Skeletal muscle tissue (tissue), 3 donors: ENCODE measurements at regions not wholly inside any gene's neighbourhood (a gene's known extent, or its start where the extent isn't known, plus 50 kb on each side); places are given as distances from the start of the nearest gene placed in this dataset.

Experiments
- H3K27ac ChIP-seq: one replicate; pipeline ENCODE4 v1.7.0; 2013; ENCODE audit warnings: mild to moderate bottlenecking, low read depth, low read length, inconsistent platforms
- H3K27me3 ChIP-seq, 3 donors: one replicate each; pipeline ENCODE4 v1.7.0; 2013; ENCODE audit warnings: low read length in 3 of 3; ENCODE audit not compliant: control insufficient read depth in 3 of 3, insufficient read depth in 3 of 3
- H3K36me3 ChIP-seq, 3 donors: one replicate each; pipeline ENCODE4 v1.7.0; 2013; ENCODE audit warnings: low read length in 3 of 3; ENCODE audit not compliant: control insufficient read depth in 3 of 3, insufficient read depth in 3 of 3
- H3K4me1 ChIP-seq, 3 donors: one replicate each; pipeline ENCODE4 v1.7.0; 2013; ENCODE audit warnings: low read length in 3 of 3, mild to moderate bottlenecking in 3 of 3; ENCODE audit not compliant: control insufficient read depth in 3 of 3, insufficient read depth in 3 of 3
- H3K4me3 ChIP-seq, 3 donors: one replicate each; pipeline ENCODE4 v1.7.0; 2013; ENCODE audit warnings: low read length in 3 of 3
- H3K9ac ChIP-seq, 3 donors: one replicate each; pipeline ENCODE4 v1.7.0; 2013; ENCODE audit warnings: low read length in 3 of 3, mild to moderate bottlenecking in 3 of 3, moderate library complexity in 2 of 3, low read depth in 1 of 3
- H3K9me3 ChIP-seq, 3 donors: one replicate each; pipeline ENCODE4 v1.7.0; 2013; ENCODE audit warnings: low read length in 3 of 3; ENCODE audit not compliant: control insufficient read depth in 3 of 3
- donor health status: Osteomylitis.

DNA sequence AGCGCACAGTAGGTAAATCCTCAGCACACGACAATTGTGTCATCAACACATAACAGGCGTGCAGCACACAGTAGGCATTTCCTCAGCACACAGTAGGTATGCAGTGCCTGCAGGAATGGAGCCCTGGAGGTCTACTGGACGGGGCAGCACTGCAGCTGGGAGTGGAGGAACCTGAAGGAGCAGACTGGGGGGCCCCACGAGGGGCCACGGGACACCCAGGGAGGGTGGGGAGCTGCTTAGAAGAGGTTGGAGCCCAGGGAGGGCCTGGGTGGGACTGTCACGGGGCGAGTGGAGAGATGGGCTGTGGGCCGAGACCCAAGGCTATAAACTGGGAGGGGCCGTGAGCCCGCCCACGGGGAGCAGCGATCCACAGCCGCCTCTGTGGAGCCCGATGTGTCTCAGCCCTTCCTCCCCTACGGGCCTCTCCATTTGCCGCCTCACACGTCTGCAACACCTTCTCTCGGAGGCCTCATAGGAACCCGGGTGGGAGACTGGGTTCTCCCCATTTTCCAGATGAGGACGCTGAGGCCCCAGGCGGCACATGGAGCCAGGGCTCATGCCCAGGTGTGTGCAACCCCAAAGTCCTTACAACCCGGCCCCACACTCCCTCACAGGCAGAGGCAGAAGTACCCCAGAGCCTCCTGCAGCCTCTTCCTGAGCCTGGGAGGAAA, 101.5 kb downstream of the MICALL2 start:
- H3K4me1 ChIP-seq: no peaks in the 10 kb centered on the region
- peaks cover 37 to 50% (median 39%) of the 10 kb centered on the region in 3 donors for H3K27me3 ChIP-seq
- no peak overlapping the region for H3K27ac ChIP-seq
- no peak overlapping the region for H3K9ac ChIP-seq
- H3K4me3 ChIP-seq: no peak overlapping the region
- H3K36me3 ChIP-seq: no peaks in the 10 kb centered on the region
- no peaks in the 10 kb centered on the region for H3K9me3 ChIP-seq

DNA sequence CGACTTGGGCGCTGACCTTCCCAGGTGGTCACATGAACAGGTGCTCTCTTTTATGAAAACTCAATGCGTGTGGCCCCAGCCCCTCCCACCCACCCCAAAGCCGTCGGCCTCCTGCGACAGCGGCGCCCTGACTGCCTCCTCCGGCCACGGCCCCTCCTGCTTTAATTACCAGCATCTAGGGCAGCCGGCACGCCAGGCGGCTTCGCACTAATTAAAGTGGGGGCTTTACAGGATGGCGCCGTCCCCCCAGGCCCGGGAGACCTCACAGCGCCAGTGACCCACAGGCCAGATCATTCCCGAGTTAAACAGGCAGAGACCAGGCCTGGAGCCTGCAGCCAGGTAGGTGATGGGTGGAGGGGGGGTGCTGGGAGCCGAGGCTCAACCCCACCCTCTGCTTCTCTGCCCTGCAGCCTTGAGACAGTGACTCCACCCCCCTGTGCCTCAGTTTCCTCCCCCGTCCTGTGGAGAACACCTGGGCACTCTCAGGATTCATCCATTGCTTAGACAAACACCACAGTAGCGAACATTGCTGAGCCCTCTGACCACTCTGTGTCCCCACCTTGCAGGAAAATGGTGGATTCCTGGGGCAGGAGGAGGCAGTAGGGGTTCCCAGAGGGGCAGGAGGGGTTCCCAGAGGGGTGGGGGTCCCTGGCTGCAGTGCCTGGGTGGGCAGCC, 100.8 kb downstream of the MICALL2 start:
- Histone ChIP-seq H3K27ac (no peak overlapping the region), H3K27me3 (peaks cover 37 to 47% (median 39%) of the 10 kb centered on the region in 3 donors), H3K36me3 (no peaks in the 10 kb centered on the region), H3K4me1 (no peaks in the 10 kb centered on the region), H3K9me3 (no peaks in the 10 kb centered on the region), H3K9ac (no peak overlapping the region), H3K4me3 (no peak overlapping the region)

DNA sequence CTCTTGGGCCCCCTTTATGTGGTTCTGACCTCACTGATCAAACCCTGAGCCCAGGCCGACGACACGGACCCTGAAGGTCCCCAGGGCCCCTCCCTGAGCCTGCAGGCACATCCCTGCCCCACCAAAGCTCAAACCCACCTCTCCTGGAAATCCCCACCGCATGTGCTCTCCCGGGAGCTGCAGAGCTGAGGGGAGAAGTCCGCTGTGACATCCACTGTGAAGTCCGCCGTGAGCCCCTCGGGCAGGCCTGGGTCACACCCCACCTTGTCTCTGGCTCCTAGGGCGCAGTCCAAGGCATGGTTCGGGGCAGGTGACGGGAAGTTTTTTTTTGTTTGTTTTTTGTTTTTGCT, 100.2 kb downstream of the MICALL2 start:
- Histone ChIP-seq H3K4me3 (no peak overlapping the region), H3K4me1 (no peaks in the 10 kb centered on the region), H3K27me3 (peaks cover 38 to 49% (median 42%) of the 10 kb centered on the region in 3 donors), H3K27ac (no peak overlapping the region), H3K9ac (no peak overlapping the region), H3K9me3 (no peaks in the 10 kb centered on the region), H3K36me3 (no peaks in the 10 kb centered on the region)

DNA sequence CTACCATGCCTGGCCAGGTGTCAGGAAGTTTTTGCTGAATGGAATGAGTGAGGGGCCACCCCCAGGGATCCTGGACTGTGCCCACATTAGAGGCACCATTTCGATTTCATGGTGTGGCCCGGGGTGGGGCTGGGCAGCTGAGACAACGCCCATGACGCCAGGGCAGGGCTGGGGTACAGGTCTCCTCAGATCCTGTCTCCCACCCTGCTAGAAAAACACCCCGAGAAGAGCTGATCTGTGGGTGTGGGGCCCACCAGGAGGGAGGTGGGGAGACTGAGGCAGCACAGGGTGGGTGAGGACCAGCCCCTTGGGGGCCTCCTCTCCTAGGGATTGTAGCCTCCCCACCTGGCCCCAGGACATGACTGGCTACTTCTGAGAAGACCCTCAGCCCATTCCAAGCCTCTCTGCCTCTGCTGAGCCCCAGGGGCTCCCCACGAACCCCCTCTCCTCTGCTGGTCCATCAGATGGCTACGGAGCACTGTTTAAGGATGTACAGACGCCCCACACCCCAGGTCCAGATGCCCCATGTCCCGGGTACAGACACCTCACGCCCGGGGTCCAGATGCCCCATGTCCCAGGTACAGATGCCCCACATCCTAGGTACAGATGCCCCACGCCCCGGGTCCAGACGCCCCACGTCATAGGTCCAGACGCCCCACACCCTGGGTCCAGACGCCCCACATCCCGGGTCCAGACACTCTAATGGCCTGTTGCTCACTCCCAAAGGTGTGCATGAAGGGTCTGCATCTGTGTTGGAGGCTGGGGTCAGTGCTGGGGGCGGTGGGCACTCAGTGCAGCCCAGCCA, 99.4 kb downstream of the MICALL2 start:
- Histone ChIP-seq H3K9me3 (no peaks in the 10 kb centered on the region), H3K9ac (no peak overlapping the region), H3K27me3 (peaks cover 36 to 49% (median 38%) of the 10 kb centered on the region in 3 donors)

DNA sequence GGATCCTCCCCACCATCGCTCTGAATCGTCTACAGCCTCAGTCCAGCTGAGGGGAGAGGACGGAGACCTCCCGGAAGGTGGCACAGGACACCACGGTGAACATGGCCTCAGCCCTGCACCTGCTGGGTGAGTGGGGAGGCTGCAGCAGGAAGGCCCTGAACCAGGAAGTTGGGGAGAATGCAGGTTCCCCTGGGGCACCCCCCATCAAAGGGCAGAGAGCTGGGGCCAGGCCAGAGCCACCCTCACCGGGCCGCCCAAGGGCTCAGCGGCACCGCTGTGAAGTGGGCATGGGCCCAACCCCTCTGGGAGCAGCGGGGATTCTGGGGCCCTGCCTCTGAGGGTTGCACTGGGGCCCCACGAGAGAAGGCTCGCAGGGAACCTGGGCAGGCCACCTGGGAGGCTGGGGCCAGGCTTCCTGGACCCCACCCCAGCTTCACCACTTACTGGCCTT, 98.7 kb downstream of the MICALL2 start:
- no peaks in the 10 kb centered on the region for H3K4me1 ChIP-seq
- H3K27ac ChIP-seq: no peak overlapping the region
- H3K9ac ChIP-seq: no peak overlapping the region
- H3K36me3 ChIP-seq: no peaks in the 10 kb centered on the region
- peaks cover 0 to 1% (median under 1%) of the 10 kb centered on the region in 3 donors for H3K9me3 ChIP-seq
- peaks cover 36 to 49% (median 38%) of the 10 kb centered on the region in 3 donors for H3K27me3 ChIP-seq
- H3K4me3 ChIP-seq: no peak overlapping the region

More for the DNA sequence above, 99.4 kb downstream of the MICALL2 start:
- Histone ChIP-seq H3K4me3 (no peak overlapping the region), H3K4me1 (no peaks in the 10 kb centered on the region), H3K36me3 (no peaks in the 10 kb centered on the region), H3K27ac (no peak overlapping the region)

DNA sequence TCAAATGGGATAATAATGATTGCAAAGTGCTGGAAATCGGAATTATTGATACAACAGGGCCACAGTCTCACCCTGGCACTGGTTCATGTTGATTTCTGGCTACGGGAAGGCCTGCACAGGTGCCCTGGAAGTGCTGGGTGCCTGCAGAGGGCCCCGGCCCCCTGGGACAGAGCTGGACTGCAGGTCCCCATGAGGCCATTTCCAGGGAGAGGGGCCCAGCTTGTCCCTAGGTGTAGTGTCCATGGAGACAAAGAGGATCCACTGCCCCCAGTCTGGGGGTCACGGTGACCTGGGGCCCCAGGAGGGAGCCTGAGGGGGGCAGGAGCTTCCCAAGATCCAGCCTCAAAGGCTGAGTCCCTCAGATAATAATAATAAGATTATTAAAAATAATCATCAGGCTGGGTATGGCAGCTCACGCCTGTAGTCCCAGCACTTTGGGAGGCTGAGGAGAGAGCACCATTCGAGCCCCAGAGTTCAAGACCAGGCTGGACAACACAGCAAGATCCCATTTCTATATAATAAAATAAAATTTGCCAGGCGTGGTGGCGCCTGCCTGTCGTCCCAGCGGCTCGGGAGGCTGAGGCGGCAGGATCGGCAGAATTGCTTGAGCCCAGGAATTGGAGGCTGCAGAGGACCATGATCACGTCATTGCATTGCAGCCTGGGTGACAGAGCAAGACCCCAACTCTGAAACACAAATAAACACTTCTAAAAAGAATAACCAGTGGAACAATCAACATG, 98.1 kb downstream of the MICALL2 start:
- H3K36me3 ChIP-seq: no peaks in the 10 kb centered on the region
- H3K4me1 ChIP-seq: no peaks in the 10 kb centered on the region
- no peak overlapping the region for H3K27ac ChIP-seq
- peaks cover 3 to 7% (median 6%) of the 10 kb centered on the region in 3 donors for H3K9me3 ChIP-seq
- no peak overlapping the region for H3K4me3 ChIP-seq
- H3K9ac ChIP-seq: no peak overlapping the region
- peaks cover 36 to 49% (median 38%) of the 10 kb centered on the region in 3 donors for H3K27me3 ChIP-seq

DNA sequence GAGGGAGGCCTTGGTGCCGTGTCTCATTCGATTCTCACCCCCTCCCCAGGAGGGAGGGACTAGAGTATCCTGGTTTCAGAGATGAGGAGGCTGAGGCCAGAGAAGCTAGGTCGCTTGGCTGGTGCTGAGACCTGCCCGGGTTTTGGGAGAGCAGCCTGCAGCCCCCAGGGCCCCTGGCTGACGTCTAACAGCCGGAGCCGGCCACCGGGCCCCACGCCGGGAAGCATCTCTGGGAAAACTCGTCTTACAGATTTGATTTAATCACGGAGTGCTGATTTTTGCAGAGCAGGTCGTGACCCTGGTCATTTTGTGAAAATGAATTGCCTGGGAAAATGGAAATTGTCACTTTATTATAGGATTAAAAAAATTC, 97.5 kb downstream of the MICALL2 start:
- no peak overlapping the region for H3K9ac ChIP-seq
- H3K9me3 ChIP-seq: peaks cover 3 to 7% (median 6%) of the 10 kb centered on the region in 3 donors
- no peak overlapping the region for H3K4me3 ChIP-seq
- H3K27me3 ChIP-seq: peaks cover 36 to 49% (median 39%) of the 10 kb centered on the region in 3 donors
- no peak overlapping the region for H3K27ac ChIP-seq
- H3K4me1 ChIP-seq: no peaks in the 10 kb centered on the region
- H3K36me3 ChIP-seq: no peaks in the 10 kb centered on the region

DNA sequence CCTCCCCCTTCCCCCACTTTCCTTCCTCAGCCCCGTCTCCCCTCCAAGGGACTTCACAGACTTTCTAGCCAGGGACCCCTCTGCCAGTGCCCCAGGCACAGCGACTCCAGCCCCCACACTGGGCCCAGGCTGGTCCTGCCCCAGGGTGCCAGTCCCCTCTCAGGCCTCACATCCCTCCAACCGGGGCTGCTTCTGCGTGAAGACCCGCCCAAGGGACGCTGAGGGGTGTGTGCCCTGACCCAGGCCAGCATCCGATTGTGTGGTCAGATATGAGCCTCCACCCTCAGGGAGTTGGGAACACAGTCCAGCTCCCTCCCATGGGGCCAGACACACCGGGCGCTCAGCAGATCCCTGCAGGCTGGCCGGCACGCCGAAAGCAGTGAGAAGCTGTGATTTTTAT, 97.0 kb downstream of the MICALL2 start:
- Histone ChIP-seq H3K27ac (no peak overlapping the region), H3K4me3 (no peak overlapping the region), H3K9ac (no peak overlapping the region), H3K27me3 (peaks cover 32 to 49% (median 39%) of the 10 kb centered on the region in 3 donors), H3K36me3 (no peaks in the 10 kb centered on the region), H3K9me3 (peaks cover 3 to 7% (median 6%) of the 10 kb centered on the region in 3 donors), H3K4me1 (no peaks in the 10 kb centered on the region)

DNA sequence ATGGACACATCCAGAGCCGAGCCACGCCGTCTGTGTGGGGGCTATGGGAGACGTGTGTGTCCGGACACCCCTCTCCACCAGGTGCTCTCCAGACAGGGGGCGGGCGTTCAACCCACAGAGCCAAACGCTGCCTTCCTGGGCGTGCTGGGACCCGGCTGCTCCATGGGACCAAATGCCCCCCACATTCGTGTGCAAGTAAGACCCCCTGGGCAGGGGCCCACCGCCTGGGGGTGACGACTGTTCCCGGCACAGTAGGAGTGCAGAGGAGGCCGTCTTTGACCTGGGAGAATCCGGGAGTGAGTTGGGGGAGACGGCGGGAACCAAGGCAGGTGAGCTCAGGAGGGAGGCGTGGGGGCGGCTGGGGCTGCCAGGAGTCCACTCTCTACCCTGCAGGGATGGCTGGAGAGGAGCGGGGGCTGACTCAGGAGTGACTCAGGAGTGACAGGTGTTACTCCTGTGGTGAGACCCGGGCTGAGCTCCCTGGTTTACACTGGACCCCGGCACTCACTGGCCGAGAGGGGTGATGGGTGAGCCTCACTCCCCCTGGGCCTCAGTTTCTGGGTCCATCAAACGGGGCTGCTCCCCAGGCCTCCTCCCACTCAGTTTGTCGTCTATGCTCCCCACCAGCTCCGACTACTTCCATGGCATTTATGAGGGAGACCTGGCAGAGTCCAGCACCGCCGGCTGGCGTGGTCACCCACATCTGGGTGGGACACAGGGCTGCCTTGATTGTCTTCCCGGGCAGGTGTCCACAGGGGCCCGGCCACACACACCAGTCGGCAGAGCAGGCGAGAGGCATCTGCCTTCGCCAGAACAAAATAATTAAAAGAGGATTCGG, 95.0 kb downstream of the MICALL2 start:
- H3K4me3 ChIP-seq: no peak overlapping the region
- peaks cover 41 to 58% (median 53%) of the 10 kb centered on the region in 3 donors for H3K27me3 ChIP-seq
- no peaks in the 10 kb centered on the region for H3K4me1 ChIP-seq
- H3K9me3 ChIP-seq: peaks cover 3 to 7% (median 6%) of the 10 kb centered on the region in 3 donors
- no peaks in the 10 kb centered on the region for H3K36me3 ChIP-seq
- no peak overlapping the region for H3K27ac ChIP-seq
- no peak overlapping the region for H3K9ac ChIP-seq
